ENCODE measurements at regions not wholly inside any gene's neighbourhood (a gene's known extent, or its start where the extent isn't known, plus 50 kb on each side); places are given as distances from the start of the nearest gene placed in this dataset.

- Mint-ChIP-seq H3K36me3 (ENCODE audit: low read depth) (no peaks in the 10 kb centered on the region), H3K27ac (no peak overlapping the region)
- no peak for TF ChIP-seq CTCF (IDR thresholded peaks at IDR 0.05; ENCODE audit: unreplicated experiment in 3 of 3)
These were observed 59.8 kb upstream of the GPM6A start for GRCh38 chr4:175871774-175872405.

GRCh38 chr4:175873707-175874106 lies 61.6 kb upstream of the GPM6A start:
- Mint-ChIP-seq H3K4me3 (no peak overlapping the region), H3K27me3 (ENCODE audit: low read depth) (no peaks in the 10 kb centered on the region), H3K36me3 (ENCODE audit: low read depth) (no peaks in the 10 kb centered on the region), H3K4me1 (peaks cover 4% of the 10 kb centered on the region), H3K9me3 (no peaks in the 10 kb centered on the region), H3K27ac (no peak overlapping the region)
- TF ChIP-seq CTCF (IDR thresholded peaks at IDR 0.05; ENCODE audit: unreplicated experiment in 3 of 3) = no peak

More at GRCh38 chr4:175871774-175872405, 59.8 kb upstream of the GPM6A start:
- Mint-ChIP-seq H3K27me3 (ENCODE audit: low read depth) (no peaks in the 10 kb centered on the region), H3K4me1 (peaks cover 4% of the 10 kb centered on the region), H3K9me3 (no peaks in the 10 kb centered on the region), H3K4me3 (no peak overlapping the region)

GRCh38 chr4:175874306-175874705 lies 62.2 kb upstream of the GPM6A start:
- Mint-ChIP-seq H3K27ac (no peak overlapping the region), H3K4me3 (no peak overlapping the region), H3K9me3 (no peaks in the 10 kb centered on the region), H3K4me1 (peaks cover 4% of the 10 kb centered on the region), H3K36me3 (ENCODE audit: low read depth) (no peaks in the 10 kb centered on the region), H3K27me3 (ENCODE audit: low read depth) (no peaks in the 10 kb centered on the region)
- TF ChIP-seq CTCF (IDR thresholded peaks at IDR 0.05; ENCODE audit: unreplicated experiment in 3 of 3) = no peak

GRCh38 chr4:175875993-175876771 lies 64.1 kb upstream of the GPM6A start:
- Mint-ChIP-seq H3K4me3 (no peak overlapping the region), H3K36me3 (ENCODE audit: low read depth) (no peaks in the 10 kb centered on the region), H3K9me3 (peaks cover 2% of the 10 kb centered on the region), H3K27ac (no peak overlapping the region), H3K4me1 (peaks cover 4% of the 10 kb centered on the region), H3K27me3 (ENCODE audit: low read depth) (no peaks in the 10 kb centered on the region)
- no peak for TF ChIP-seq CTCF (IDR thresholded peaks at IDR 0.05; ENCODE audit: unreplicated experiment in 3 of 3)

GRCh38 chr4:175882891-175883290 lies 70.8 kb upstream of the GPM6A start:
- Mint-ChIP-seq H3K36me3 (ENCODE audit: low read depth) (no peaks in the 10 kb centered on the region), H3K4me3 (no peak overlapping the region), H3K27me3 (ENCODE audit: low read depth) (no peaks in the 10 kb centered on the region), H3K27ac (no peak overlapping the region), H3K9me3 (peaks cover 6% of the 10 kb centered on the region), H3K4me1 (no peaks in the 10 kb centered on the region)
- no peak for TF ChIP-seq CTCF (IDR thresholded peaks at IDR 0.05; ENCODE audit: unreplicated experiment in 3 of 3)

- peaks cover 6% of the 10 kb centered on the region for H3K9me3 Mint-ChIP-seq
- H3K27me3 Mint-ChIP-seq (ENCODE audit: low read depth) = no peaks in the 10 kb centered on the region
- no peak overlapping the region for H3K27ac Mint-ChIP-seq
- H3K4me3 Mint-ChIP-seq = no peak overlapping the region
- no peaks in the 10 kb centered on the region for H3K36me3 Mint-ChIP-seq (ENCODE audit: low read depth)
- H3K4me1 Mint-ChIP-seq = no peaks in the 10 kb centered on the region
- no peak for TF ChIP-seq CTCF (IDR thresholded peaks at IDR 0.05; ENCODE audit: unreplicated experiment in 3 of 3)
These were observed 72.0 kb upstream of the GPM6A start for GRCh38 chr4:175884048-175884447.

All from nephron (organoid).